GM23338 (cell line): ENCODE measurements at regions not wholly inside any gene's neighbourhood (a gene's known extent, or its start where the extent isn't known, plus 50 kb on each side); places are given as distances from the start of the nearest gene placed in this dataset.
A peak's percentile ranks its signal among the peaks of the same experiment; 100 is the strongest.

ENCODE experiments used
- ATAC-seq: fragments of 200-7000 bp; cut with Tn5 transposase; 3 replicates; pipeline ENCODE4 v1.9.1; 2020
- DNase-seq: peaks from one replicate; pipeline ENCODE4 v3.0.0-alpha.2; 2015; ENCODE audit warnings: low spot score
- H2AFZ ChIP-seq: fragments of 200-600 bp; sonication (generic); 2 replicates; pipeline ENCODE4 v1.8.0; 2016; ENCODE audit warnings: antibody characterized with exemption, mild to moderate bottlenecking, moderate library complexity
- H3F3A ChIP-seq: fragments of 200-600 bp; sonication (generic); replicated peaks from 2 replicates; pipeline ENCODE4 v1.8.0; 2017; ENCODE audit warnings: antibody characterized with exemption, mixed run types, low read depth
- H3K27ac ChIP-seq: fragments of 200-600 bp; sonication (generic); 2 replicates; pipeline ENCODE4 v1.6.1; 2016; ENCODE audit warnings: low read depth
- H3K27me3 ChIP-seq: fragments of 200-600 bp; sonication (generic); 2 replicates; pipeline ENCODE4 v1.8.0; 2016; ENCODE audit warnings: mild to moderate bottlenecking, mixed run types, moderate library complexity; ENCODE audit not compliant: insufficient read depth
- H3K36me3 ChIP-seq: fragments of 200-600 bp; sonication (generic); 2 replicates; pipeline ENCODE4 v1.8.0; 2016; ENCODE audit warnings: mild to moderate bottlenecking; ENCODE audit not compliant: insufficient read depth
- H3K4me1 ChIP-seq: fragments of 200-600 bp; sonication (generic); 2 replicates; pipeline ENCODE4 v1.8.0; 2016; ENCODE audit warnings: mild to moderate bottlenecking, moderate library complexity; ENCODE audit not compliant: insufficient read depth
- H3K4me2 ChIP-seq: fragments of 200-600 bp; sonication (generic); 2 replicates; pipeline ENCODE4 v1.7.1; 2017; ENCODE audit warnings: mixed run types
- H3K4me3 ChIP-seq: fragments of 200-600 bp; sonication (generic); 2 replicates; pipeline ENCODE4 v1.6.1; 2016; ENCODE audit warnings: mixed run types
- H3K79me2 ChIP-seq: fragments of 200-600 bp; sonication (generic); replicated peaks from 2 replicates; pipeline ENCODE4 v1.8.0; 2017; ENCODE audit warnings: mild to moderate bottlenecking; ENCODE audit not compliant: insufficient read depth
- H3K9me2 ChIP-seq: fragments of 200-600 bp; sonication (generic); 2 replicates; pipeline ENCODE4 v1.8.0; 2017; ENCODE audit not compliant: insufficient read depth
- H4K20me1 ChIP-seq: fragments of 200-600 bp; sonication (generic); replicated peaks from 2 replicates; pipeline ENCODE4 v1.8.0; 2017; ENCODE audit warnings: mild to moderate bottlenecking; ENCODE audit not compliant: insufficient read depth
- H3K27ac Mint-ChIP-seq: 2 replicates; pipeline ENCODE4 v1.8.0; 2020; ENCODE audit warnings: inconsistent platforms, mild to moderate bottlenecking, moderate library complexity, mixed read lengths
- H3K27me3 Mint-ChIP-seq: 3 replicates; pipeline ENCODE4 v1.8.0; 2022; ENCODE audit warnings: low read depth, mild to moderate bottlenecking, moderate library complexity, mixed read lengths, inconsistent platforms; ENCODE audit not compliant: insufficient read depth, poor library complexity
- H3K36me3 Mint-ChIP-seq: 3 replicates; pipeline ENCODE4 v1.8.0; 2021; ENCODE audit warnings: low read depth, mild to moderate bottlenecking, inconsistent platforms, moderate library complexity, mixed read lengths
- H3K4me1 Mint-ChIP-seq: 3 replicates; pipeline ENCODE4 v1.8.0; 2020; ENCODE audit warnings: mild to moderate bottlenecking, inconsistent platforms, mixed read lengths
- H3K4me3 Mint-ChIP-seq: 3 replicates; pipeline ENCODE4 v1.8.0; 2021; ENCODE audit warnings: moderate library complexity, mild to moderate bottlenecking, inconsistent platforms, mixed read lengths
- H3K9me3 Mint-ChIP-seq: 3 replicates; pipeline ENCODE4 v1.8.0; 2020; ENCODE audit warnings: moderate library complexity, mild to moderate bottlenecking, inconsistent platforms, mixed read lengths
- CREB1 ChIP-seq: fragments of 250-450 bp; sonication (Bioruptor Pico); IDR thresholded peaks from 2 replicates; pipeline ENCODE4 v1.5.0; 2020; ENCODE audit warnings: low read depth, mild to moderate bottlenecking, moderate library complexity
- NANOG ChIP-seq: IDR thresholded peaks from 2 replicates; pipeline ENCODE4 v1.6.1; 2016; ENCODE audit warnings: antibody characterized with exemption, borderline replicate concordance
- POLR2AphosphoS5 ChIP-seq: IDR thresholded peaks from 2 replicates; pipeline ENCODE4 v1.6.1; 2016; ENCODE audit warnings: antibody characterized with exemption, low read depth
- REST ChIP-seq: IDR thresholded peaks from one replicate; pipeline ENCODE4 v1.6.1; 2018; ENCODE audit warnings: antibody characterized with exemption; ENCODE audit not compliant: unreplicated experiment
- STAT1 ChIP-seq: IDR thresholded peaks from one replicate; pipeline ENCODE4 v1.6.1; 2016; ENCODE audit warnings: antibody characterized with exemption; ENCODE audit not compliant: unreplicated experiment
- ZNF462 ChIP-seq: fragments of 250-450 bp; sonication (Bioruptor Pico); IDR thresholded peaks from 2 replicates; pipeline ENCODE4 v1.5.0; 2020; ENCODE audit warnings: mild to moderate bottlenecking, moderate library complexity

GRCh38 chr6:132228894-132229293, 172.4 kb downstream of the MOXD1 start (continued):
- no peak for TF ChIP-seq ZNF462 (CRISPR knock-in tag)

GRCh38 chr6:132227904-132228303, 173.4 kb downstream of the MOXD1 start:
- H4K20me1 ChIP-seq: no peaks in the 10 kb centered on the region
- no peak overlapping the region for H3K4me3 ChIP-seq
- Mint-ChIP-seq H3K36me3 (peaks cover 11% of the 10 kb centered on the region), H3K4me3 (no peak overlapping the region), H3K4me1 (peaks cover 11% of the 10 kb centered on the region; the same call in 2 of the 3 replicates), H3K9me3 (peaks cover 19% of the 10 kb centered on the region), H3K27me3 (no peaks in the 10 kb centered on the region), H3K27ac (peak overlapping the region; percentile 36; the same call in 1 of the 2 replicates)
- H2AFZ ChIP-seq: no peak overlapping the region
- no peaks in the 10 kb centered on the region for H3K36me3 ChIP-seq
- H3K27me3 ChIP-seq: no peaks in the 10 kb centered on the region
- no peak overlapping the region for H3K27ac ChIP-seq
- DNase-seq (no peak), ATAC-seq (no peak)
- H3K4me1 ChIP-seq: peaks cover 7% of the 10 kb centered on the region; the same call in 1 of the 2 replicates
- H3K9me2 ChIP-seq: no peaks in the 10 kb centered on the region
- no peaks in the 10 kb centered on the region for H3K79me2 ChIP-seq
- H3K4me2 ChIP-seq: peak overlapping the region; percentile 9; the same call in 1 of the 2 replicates
- H3F3A ChIP-seq: no peaks in the 10 kb centered on the region
- no peak for TF ChIP-seq NANOG
- no peak for TF ChIP-seq POLR2AphosphoS5
- no peak for TF ChIP-seq CREB1
- no peak for TF ChIP-seq REST
- no peak for TF ChIP-seq ZNF462 (CRISPR knock-in tag)
- no peak for TF ChIP-seq STAT1
